Esophagus muscularis mucosa (tissue), 4 donors: ENCODE measurements at regions not wholly inside any gene's neighbourhood (a gene's known extent, or its start where the extent isn't known, plus 50 kb on each side); places are given as distances from the start of the nearest gene placed in this dataset.

ENCODE experiments used
- CTCF ChIP-seq, 3 experiments: fragments of 200-600 bp in 2 of 3; fragments of 450-650 bp in 1 of 3; sonication (generic) in 2 of 3; IDR thresholded peaks; one replicate each; pipeline ENCODE4 v1.5.1; 2017 to 2019; ENCODE audit warnings: antibody characterized with exemption in 3 of 3, mild to moderate bottlenecking in 2 of 3, moderate library complexity in 1 of 3
- EP300 ChIP-seq: sonication (generic); formaldehyde crosslinking; IDR thresholded peaks from one replicate; pipeline ENCODE4 v1.6.1; 2017; ENCODE audit warnings: antibody characterized with exemption
- POLR2A ChIP-seq: fragments of 450-650 bp; IDR thresholded peaks from one replicate; pipeline ENCODE4 v1.6.1; 2017; ENCODE audit warnings: antibody characterized with exemption, moderate library complexity, mild to moderate bottlenecking, low read depth
- POLR2AphosphoS5 ChIP-seq, 2 donors: sonication (generic); formaldehyde crosslinking; IDR thresholded peaks; one replicate each; pipeline ENCODE4 v1.6.1; 2017; ENCODE audit warnings: antibody characterized with exemption in 2 of 2

- TF ChIP-seq POLR2A = no peak
- TF ChIP-seq POLR2AphosphoS5 (IDR thresholded peaks at IDR 0.05) = no peak
- no peak for TF ChIP-seq CTCF (IDR thresholded peaks at IDR 0.05)
- TF ChIP-seq EP300 = no peak
Observed at GRCh38 chr9:89911721-89912604, 307.2 kb downstream of the GADD45G start.
